GM23338 (cell line): ENCODE measurements at regions not wholly inside any gene's neighbourhood (a gene's known extent, or its start where the extent isn't known, plus 50 kb on each side); places are given as distances from the start of the nearest gene placed in this dataset.
A peak's percentile ranks its signal among the peaks of the same experiment; 100 is the strongest.

Experiments used
- ATAC-seq: fragments of 200-7000 bp; cut with Tn5 transposase; 3 replicates; pipeline ENCODE4 v1.9.1; 2020
- DNase-seq: peaks from one replicate; pipeline ENCODE4 v3.0.0-alpha.2; 2015; ENCODE audit warnings: low spot score
- H2AFZ ChIP-seq: fragments of 200-600 bp; sonication (generic); 2 replicates; pipeline ENCODE4 v1.8.0; 2016; ENCODE audit warnings: antibody characterized with exemption, mild to moderate bottlenecking, moderate library complexity
- H3F3A ChIP-seq: fragments of 200-600 bp; sonication (generic); replicated peaks from 2 replicates; pipeline ENCODE4 v1.8.0; 2017; ENCODE audit warnings: antibody characterized with exemption, mixed run types, low read depth
- H3K27ac ChIP-seq: fragments of 200-600 bp; sonication (generic); 2 replicates; pipeline ENCODE4 v1.6.1; 2016; ENCODE audit warnings: low read depth
- H3K27me3 ChIP-seq: fragments of 200-600 bp; sonication (generic); 2 replicates; pipeline ENCODE4 v1.8.0; 2016; ENCODE audit warnings: mild to moderate bottlenecking, mixed run types, moderate library complexity; ENCODE audit not compliant: insufficient read depth
- H3K36me3 ChIP-seq: fragments of 200-600 bp; sonication (generic); 2 replicates; pipeline ENCODE4 v1.8.0; 2016; ENCODE audit warnings: mild to moderate bottlenecking; ENCODE audit not compliant: insufficient read depth
- H3K4me1 ChIP-seq: fragments of 200-600 bp; sonication (generic); 2 replicates; pipeline ENCODE4 v1.8.0; 2016; ENCODE audit warnings: mild to moderate bottlenecking, moderate library complexity; ENCODE audit not compliant: insufficient read depth
- H3K4me2 ChIP-seq: fragments of 200-600 bp; sonication (generic); 2 replicates; pipeline ENCODE4 v1.7.1; 2017; ENCODE audit warnings: mixed run types
- H3K4me3 ChIP-seq: fragments of 200-600 bp; sonication (generic); 2 replicates; pipeline ENCODE4 v1.6.1; 2016; ENCODE audit warnings: mixed run types
- H3K79me2 ChIP-seq: fragments of 200-600 bp; sonication (generic); replicated peaks from 2 replicates; pipeline ENCODE4 v1.8.0; 2017; ENCODE audit warnings: mild to moderate bottlenecking; ENCODE audit not compliant: insufficient read depth
- H3K9me2 ChIP-seq: fragments of 200-600 bp; sonication (generic); 2 replicates; pipeline ENCODE4 v1.8.0; 2017; ENCODE audit not compliant: insufficient read depth
- H4K20me1 ChIP-seq: fragments of 200-600 bp; sonication (generic); replicated peaks from 2 replicates; pipeline ENCODE4 v1.8.0; 2017; ENCODE audit warnings: mild to moderate bottlenecking; ENCODE audit not compliant: insufficient read depth
- H3K27ac Mint-ChIP-seq: 2 replicates; pipeline ENCODE4 v1.8.0; 2020; ENCODE audit warnings: inconsistent platforms, mild to moderate bottlenecking, moderate library complexity, mixed read lengths
- H3K27me3 Mint-ChIP-seq: 3 replicates; pipeline ENCODE4 v1.8.0; 2022; ENCODE audit warnings: low read depth, mild to moderate bottlenecking, moderate library complexity, mixed read lengths, inconsistent platforms; ENCODE audit not compliant: insufficient read depth, poor library complexity
- H3K36me3 Mint-ChIP-seq: 3 replicates; pipeline ENCODE4 v1.8.0; 2021; ENCODE audit warnings: low read depth, mild to moderate bottlenecking, inconsistent platforms, moderate library complexity, mixed read lengths
- H3K4me1 Mint-ChIP-seq: 3 replicates; pipeline ENCODE4 v1.8.0; 2020; ENCODE audit warnings: mild to moderate bottlenecking, inconsistent platforms, mixed read lengths
- H3K4me3 Mint-ChIP-seq: 3 replicates; pipeline ENCODE4 v1.8.0; 2021; ENCODE audit warnings: moderate library complexity, mild to moderate bottlenecking, inconsistent platforms, mixed read lengths
- H3K9me3 Mint-ChIP-seq: 3 replicates; pipeline ENCODE4 v1.8.0; 2020; ENCODE audit warnings: moderate library complexity, mild to moderate bottlenecking, inconsistent platforms, mixed read lengths
- CREB1 ChIP-seq: fragments of 250-450 bp; sonication (Bioruptor Pico); IDR thresholded peaks from 2 replicates; pipeline ENCODE4 v1.5.0; 2020; ENCODE audit warnings: low read depth, mild to moderate bottlenecking, moderate library complexity
- EZH2 ChIP-seq: fragments of 200-600 bp; sonication (generic); IDR thresholded peaks from one replicate; pipeline ENCODE4 v1.8.0; 2017; ENCODE audit warnings: antibody characterized with exemption, mild to moderate bottlenecking, low read depth; ENCODE audit not compliant: unreplicated experiment
- EZH2phosphoT487 ChIP-seq: fragments of 200-600 bp; sonication (generic); IDR thresholded peaks from one replicate; pipeline ENCODE4 v1.8.1; 2018; ENCODE audit warnings: antibody characterized with exemption; ENCODE audit not compliant: unreplicated experiment
- JUNB ChIP-seq: IDR thresholded peaks from one replicate; pipeline ENCODE4 v1.6.1; 2016; ENCODE audit warnings: antibody characterized with exemption; ENCODE audit not compliant: unreplicated experiment
- NANOG ChIP-seq: IDR thresholded peaks from 2 replicates; pipeline ENCODE4 v1.6.1; 2016; ENCODE audit warnings: antibody characterized with exemption, borderline replicate concordance
- POLR2AphosphoS5 ChIP-seq: IDR thresholded peaks from 2 replicates; pipeline ENCODE4 v1.6.1; 2016; ENCODE audit warnings: antibody characterized with exemption, low read depth
- STAT1 ChIP-seq: IDR thresholded peaks from one replicate; pipeline ENCODE4 v1.6.1; 2016; ENCODE audit warnings: antibody characterized with exemption; ENCODE audit not compliant: unreplicated experiment
- ZNF114 ChIP-seq: fragments of 250-450 bp; sonication (Bioruptor Pico); IDR thresholded peaks from 2 replicates; pipeline ENCODE4 v1.5.0; 2020; ENCODE audit warnings: mild to moderate bottlenecking, moderate library complexity
- ZNF331 ChIP-seq: fragments of 250-450 bp; sonication (Bioruptor Pico); IDR thresholded peaks from 2 replicates; pipeline ENCODE4 v1.5.0; 2020; ENCODE audit warnings: low read depth, mild to moderate bottlenecking, moderate library complexity
- TF ChIP-seq, protein P1 (sequence below), 2 experiments: fragments of 200-600 bp in 1 of 2; sonication (generic) in 1 of 2; conservative IDR thresholded peaks; 2 replicates each; pipeline versions ENCODE4 v1.5.1 to v1.6.1; 2016 to 2017; ENCODE audit warnings: antibody characterized with exemption in 2 of 2, low read depth in 2 of 2, mild to moderate bottlenecking in 2 of 2, moderate library complexity in 1 of 2
- TF ChIP-seq, protein P2 (sequence below): IDR thresholded peaks from one replicate; pipeline ENCODE4 v1.6.1; 2018; ENCODE audit warnings: antibody characterized with exemption; ENCODE audit not compliant: unreplicated experiment

DNA sequence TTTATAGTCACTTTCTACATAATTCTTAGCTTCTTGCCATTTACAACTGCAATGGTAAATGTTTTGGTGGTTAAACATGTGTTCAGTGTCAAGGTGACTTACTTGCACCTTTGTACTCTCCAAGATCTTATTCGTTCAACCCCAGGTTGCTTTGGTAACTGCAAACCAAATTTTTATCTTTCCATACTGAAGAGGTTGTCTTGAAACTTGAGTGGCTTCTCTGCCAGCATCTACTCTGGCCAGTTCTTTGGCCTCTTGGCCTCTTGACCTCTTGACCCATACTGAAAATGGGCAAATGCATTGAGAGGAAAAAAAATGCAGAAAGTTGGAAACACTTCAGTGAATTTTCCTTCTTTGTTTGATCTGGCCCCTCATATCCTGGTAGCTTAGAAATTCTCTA is 88.0 kb upstream of the LRRC7 start:
- TF ChIP-seq EZH2, result no peak
- TF ChIP-seq, protein P1, sequence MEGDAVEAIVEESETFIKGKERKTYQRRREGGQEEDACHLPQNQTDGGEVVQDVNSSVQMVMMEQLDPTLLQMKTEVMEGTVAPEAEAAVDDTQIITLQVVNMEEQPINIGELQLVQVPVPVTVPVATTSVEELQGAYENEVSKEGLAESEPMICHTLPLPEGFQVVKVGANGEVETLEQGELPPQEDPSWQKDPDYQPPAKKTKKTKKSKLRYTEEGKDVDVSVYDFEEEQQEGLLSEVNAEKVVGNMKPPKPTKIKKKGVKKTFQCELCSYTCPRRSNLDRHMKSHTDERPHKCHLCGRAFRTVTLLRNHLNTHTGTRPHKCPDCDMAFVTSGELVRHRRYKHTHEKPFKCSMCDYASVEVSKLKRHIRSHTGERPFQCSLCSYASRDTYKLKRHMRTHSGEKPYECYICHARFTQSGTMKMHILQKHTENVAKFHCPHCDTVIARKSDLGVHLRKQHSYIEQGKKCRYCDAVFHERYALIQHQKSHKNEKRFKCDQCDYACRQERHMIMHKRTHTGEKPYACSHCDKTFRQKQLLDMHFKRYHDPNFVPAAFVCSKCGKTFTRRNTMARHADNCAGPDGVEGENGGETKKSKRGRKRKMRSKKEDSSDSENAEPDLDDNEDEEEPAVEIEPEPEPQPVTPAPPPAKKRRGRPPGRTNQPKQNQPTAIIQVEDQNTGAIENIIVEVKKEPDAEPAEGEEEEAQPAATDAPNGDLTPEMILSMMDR (conservative IDR thresholded peaks at IDR 0.05; ENCODE audit: low read depth in 2 of 2), result no peak
- TF ChIP-seq ZNF114 (CRISPR knock-in tag), result no peak
- TF ChIP-seq STAT1, result no peak
- no peak for TF ChIP-seq CREB1 (CRISPR knock-in tag)
- TF ChIP-seq JUNB, result no peak
- no peak for TF ChIP-seq POLR2AphosphoS5
- TF ChIP-seq, protein P2, sequence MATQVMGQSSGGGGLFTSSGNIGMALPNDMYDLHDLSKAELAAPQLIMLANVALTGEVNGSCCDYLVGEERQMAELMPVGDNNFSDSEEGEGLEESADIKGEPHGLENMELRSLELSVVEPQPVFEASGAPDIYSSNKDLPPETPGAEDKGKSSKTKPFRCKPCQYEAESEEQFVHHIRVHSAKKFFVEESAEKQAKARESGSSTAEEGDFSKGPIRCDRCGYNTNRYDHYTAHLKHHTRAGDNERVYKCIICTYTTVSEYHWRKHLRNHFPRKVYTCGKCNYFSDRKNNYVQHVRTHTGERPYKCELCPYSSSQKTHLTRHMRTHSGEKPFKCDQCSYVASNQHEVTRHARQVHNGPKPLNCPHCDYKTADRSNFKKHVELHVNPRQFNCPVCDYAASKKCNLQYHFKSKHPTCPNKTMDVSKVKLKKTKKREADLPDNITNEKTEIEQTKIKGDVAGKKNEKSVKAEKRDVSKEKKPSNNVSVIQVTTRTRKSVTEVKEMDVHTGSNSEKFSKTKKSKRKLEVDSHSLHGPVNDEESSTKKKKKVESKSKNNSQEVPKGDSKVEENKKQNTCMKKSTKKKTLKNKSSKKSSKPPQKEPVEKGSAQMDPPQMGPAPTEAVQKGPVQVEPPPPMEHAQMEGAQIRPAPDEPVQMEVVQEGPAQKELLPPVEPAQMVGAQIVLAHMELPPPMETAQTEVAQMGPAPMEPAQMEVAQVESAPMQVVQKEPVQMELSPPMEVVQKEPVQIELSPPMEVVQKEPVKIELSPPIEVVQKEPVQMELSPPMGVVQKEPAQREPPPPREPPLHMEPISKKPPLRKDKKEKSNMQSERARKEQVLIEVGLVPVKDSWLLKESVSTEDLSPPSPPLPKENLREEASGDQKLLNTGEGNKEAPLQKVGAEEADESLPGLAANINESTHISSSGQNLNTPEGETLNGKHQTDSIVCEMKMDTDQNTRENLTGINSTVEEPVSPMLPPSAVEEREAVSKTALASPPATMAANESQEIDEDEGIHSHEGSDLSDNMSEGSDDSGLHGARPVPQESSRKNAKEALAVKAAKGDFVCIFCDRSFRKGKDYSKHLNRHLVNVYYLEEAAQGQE, result no peak
- no peak for TF ChIP-seq ZNF331 (CRISPR knock-in tag)
- DNase-seq (no peak), ATAC-seq (no peak)
- Histone ChIP-seq H4K20me1 (no peaks in the 10 kb centered on the region), H2AFZ (peak overlapping the region; percentile 15; the same call in 1 of the 2 replicates), H3K79me2 (no peaks in the 10 kb centered on the region), H3K4me3 (no peak overlapping the region), H3K9me2 (no peaks in the 10 kb centered on the region), H3K36me3 (no peaks in the 10 kb centered on the region), H3F3A (no peaks in the 10 kb centered on the region), H3K27me3 (no peaks in the 10 kb centered on the region), H3K27ac (no peak overlapping the region), H3K4me1 (no peaks in the 10 kb centered on the region), H3K4me2 (no peak overlapping the region)
- Mint-ChIP-seq H3K9me3 (no peaks in the 10 kb centered on the region), H3K4me3 (no peak overlapping the region), H3K27ac (no peak overlapping the region), H3K36me3 (no peaks in the 10 kb centered on the region), H3K4me1 (no peaks in the 10 kb centered on the region), H3K27me3 (no peaks in the 10 kb centered on the region)

DNA sequence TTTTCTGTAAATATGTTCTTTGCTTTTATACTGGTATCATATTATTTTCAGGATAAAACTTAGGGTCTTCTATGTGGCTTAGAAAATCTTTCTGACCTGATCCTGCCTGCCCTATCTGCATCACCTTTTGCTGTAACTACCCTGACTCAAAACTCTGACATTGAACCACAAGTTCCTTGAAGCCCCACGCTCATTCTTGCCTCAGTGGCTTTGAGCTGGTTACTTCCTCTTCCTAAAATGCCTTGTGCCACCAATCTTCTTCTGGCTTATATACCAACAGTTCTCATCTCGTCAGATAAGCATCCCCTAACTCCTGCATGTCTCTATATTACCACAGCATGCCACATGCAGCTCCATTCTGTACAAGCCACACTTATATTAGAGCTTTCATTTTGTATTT is 84.5 kb upstream of the LRRC7 start:
- Mint-ChIP-seq H3K4me1 (peaks cover 1% of the 10 kb centered on the region; the same call in 2 of the 3 replicates), H3K36me3 (peaks cover 9% of the 10 kb centered on the region), H3K9me3 (peaks cover 11% of the 10 kb centered on the region; the same call in 2 of the 3 replicates), H3K27ac (no peak overlapping the region), H3K27me3 (no peaks in the 10 kb centered on the region), H3K4me3 (no peak overlapping the region)
- no peaks in the 10 kb centered on the region for H3K27me3 ChIP-seq
- H3K4me2 ChIP-seq, result no peak overlapping the region
- DNase-seq, result no peak
- H3K79me2 ChIP-seq, result no peaks in the 10 kb centered on the region
- no peak for ATAC-seq
- no peaks in the 10 kb centered on the region; the same call in 1 of the 2 replicates for H3K9me2 ChIP-seq
- H2AFZ ChIP-seq, result no peak overlapping the region
- no peaks in the 10 kb centered on the region for H3K36me3 ChIP-seq
- H3K27ac ChIP-seq, result no peak overlapping the region
- no peaks in the 10 kb centered on the region for H3F3A ChIP-seq
- H3K4me3 ChIP-seq, result no peak overlapping the region
- no peaks in the 10 kb centered on the region for H4K20me1 ChIP-seq
- TF ChIP-seq NANOG (no peak), EZH2 (no peak), ZNF114 (CRISPR knock-in tag) (no peak), EZH2phosphoT487 (no peak), JUNB (no peak)
- TF ChIP-seq, protein P1 (conservative IDR thresholded peaks at IDR 0.05; ENCODE audit: low read depth in 2 of 2), result no peak
- TF ChIP-seq, protein P2, result no peak
- H3K4me1 ChIP-seq, result 0 out of 2 replicates have a peak, but pooled peaks cover 1% of the 10 kb centered on the region
